ENCODE measurements at regions not wholly inside any gene's neighbourhood (a gene's known extent, or its start where the extent isn't known, plus 50 kb on each side); places are given as distances from the start of the nearest gene placed in this dataset.

GRCh38 chr15:59876140-59876539 lies 128.0 kb upstream of the FOXB1 start:
- TF ChIP-seq CTCF (IDR thresholded peaks at IDR 0.05; ENCODE audit: borderline replicate concordance, extremely low read depth, low read length, poor library complexity, severe bottlenecking) (no peak), EZH2 (IDR thresholded peaks at IDR 0.05; ENCODE audit: borderline replicate concordance, low read depth, low read length, severe bottlenecking) (no peak)
